ENCODE measurements at regions not wholly inside any gene's neighbourhood (a gene's known extent, or its start where the extent isn't known, plus 50 kb on each side); places are given as distances from the start of the nearest gene placed in this dataset.

GRCh38 chr6:166864333-166864732, 92.0 kb downstream of the RNASET2 start:
- H3K4me3 ChIP-seq (replicated peaks in 1 of 3; ENCODE audit: insufficient read depth in 1 of 3, low read depth in 2 of 3, low read length in 3 of 3): no peak overlapping the region
- no peaks in the 10 kb centered on the region for H3K79me2 ChIP-seq (ENCODE audit: insufficient read depth, low read length)
- no peak for FAIRE-seq
- H3K4me1 ChIP-seq (ENCODE audit: insufficient read depth, low read length): peaks cover 23% of the 10 kb centered on the region
- no peak overlapping the region for H3K27ac ChIP-seq (ENCODE audit: extremely low read length, insufficient read depth, low read length)
- no peaks in the 10 kb centered on the region for H3K36me3 ChIP-seq (replicated peaks in 1 of 2; ENCODE audit: control insufficient read depth in 1 of 2, insufficient read depth in 2 of 2, low read length in 2 of 2)
- ChIA-PET CTCF (ENCODE audit: low intra/inter-chr PET ratio, low total read pairs) (no interaction called here), POLR2A (no interaction called here)
- ATAC-seq: no peak
- intact Hi-C loops (cut with micrococcal nuclease; ENCODE audit: unreplicated experiment): no loop called here
- WGBS (ENCODE audit: low lambda C conversion rate): 16% methylated on average over 1 of the region's 1 CpG
- no peaks in the 10 kb centered on the region for H3K9me3 ChIP-seq (ENCODE audit: low read length)
- H2AFZ ChIP-seq (ENCODE audit: low read length): no peak overlapping the region
- in situ Hi-C loops (cut with HindIII; ENCODE audit: extremely low pct_ligation_motif_present, low pct_unique_long_range_greater_than_20kb): no loop called here
- no TSS peak for BruUV-seq (replicated peaks)
- H3K4me2 ChIP-seq (ENCODE audit: low read depth, low read length): no peak overlapping the region
- peaks cover 3 to 12% of the 10 kb centered on the region in 2 experiments; a peak in 4 of 5 replicates for H3K27me3 ChIP-seq (ENCODE audit: control insufficient read depth in 1 of 2, insufficient read depth in 2 of 2, low read length in 2 of 2)
- no peak for DNase-seq (ENCODE audit: low spot score)
- TF ChIP-seq EEA1 (CRISPR knock-in tag; IDR thresholded peaks at IDR 0.05; ENCODE audit: borderline replicate concordance) (no peak), ZNF7 (CRISPR knock-in tag; IDR thresholded peaks at IDR 0.05) (no peak), MXD1 (CRISPR knock-in tag; IDR thresholded peaks at IDR 0.05) (no peak), JARID2 (CRISPR knock-in tag; IDR thresholded peaks at IDR 0.05; ENCODE audit: insufficient replicate concordance) (no peak), BORCS8-MEF2B (CRISPR knock-in tag; IDR thresholded peaks at IDR 0.05) (no peak), MED13 (CRISPR knock-in tag; IDR thresholded peaks at IDR 0.05) (no peak), NFE2 (CRISPR knock-in tag; IDR thresholded peaks at IDR 0.05) (no peak), ZNF296 (CRISPR knock-in tag; conservative IDR thresholded peaks at IDR 0.05) (no peak), SYNCRIP (IDR thresholded peaks at IDR 0.05; ENCODE audit: insufficient read depth, low read depth, low read length) (no peak), ZNF124 (CRISPR knock-in tag; IDR thresholded peaks at IDR 0.05) (no peak), KDM5B (CRISPR knock-in tag; IDR thresholded peaks at IDR 0.05; ENCODE audit: borderline replicate concordance) (no peak), ZNF678 (CRISPR knock-in tag; IDR thresholded peaks at IDR 0.05) (no peak), STAT5B (CRISPR knock-in tag; IDR thresholded peaks at IDR 0.05) (no peak), CREB3 (CRISPR knock-in tag; IDR thresholded peaks at IDR 0.05) (no peak), RCOR2 (CRISPR knock-in tag; IDR thresholded peaks at IDR 0.05) (no peak), ZNF337 (CRISPR knock-in tag; IDR thresholded peaks at IDR 0.05; ENCODE audit: borderline replicate concordance, low read depth) (no peak), ZNF775 (CRISPR knock-in tag; IDR thresholded peaks at IDR 0.05; ENCODE audit: borderline replicate concordance) (no peak)
- H3K9ac ChIP-seq (ENCODE audit: insufficient read depth, low read depth, low read length): no peak overlapping the region
- no peaks in the 10 kb centered on the region for H4K20me1 ChIP-seq (ENCODE audit: insufficient read depth, low read length)

All from HepG2 (cell line).